GM13976 (cell line): ENCODE measurements at regions not wholly inside any gene's neighbourhood (a gene's known extent, or its start where the extent isn't known, plus 50 kb on each side); places are given as distances from the start of the nearest gene placed in this dataset.

Experiments used
- DNase-seq: peaks from one replicate; pipeline ENCODE4 v3.0.0; 2012; ENCODE audit warnings: low spot score
- in situ Hi-C: fragments of 300-500 bp; cut with MboI; formaldehyde crosslinking; loops from one replicate; pipeline ENCODE4 v1.12.0; 2022; ENCODE audit warnings: low sequenced_read_pairs, mixed read lengths, inconsistent platforms; ENCODE audit not compliant: unreplicated experiment
- TF ChIP-seq, protein P1 (sequence below): IDR thresholded peaks from 2 replicates; pipeline ENCODE4 v1.5.1; 2012; ENCODE audit warnings: borderline replicate concordance, mild to moderate bottlenecking; ENCODE audit not compliant: insufficient read depth; ENCODE audit errors: extremely low read depth, missing control alignments, control extremely low read depth

DNA sequence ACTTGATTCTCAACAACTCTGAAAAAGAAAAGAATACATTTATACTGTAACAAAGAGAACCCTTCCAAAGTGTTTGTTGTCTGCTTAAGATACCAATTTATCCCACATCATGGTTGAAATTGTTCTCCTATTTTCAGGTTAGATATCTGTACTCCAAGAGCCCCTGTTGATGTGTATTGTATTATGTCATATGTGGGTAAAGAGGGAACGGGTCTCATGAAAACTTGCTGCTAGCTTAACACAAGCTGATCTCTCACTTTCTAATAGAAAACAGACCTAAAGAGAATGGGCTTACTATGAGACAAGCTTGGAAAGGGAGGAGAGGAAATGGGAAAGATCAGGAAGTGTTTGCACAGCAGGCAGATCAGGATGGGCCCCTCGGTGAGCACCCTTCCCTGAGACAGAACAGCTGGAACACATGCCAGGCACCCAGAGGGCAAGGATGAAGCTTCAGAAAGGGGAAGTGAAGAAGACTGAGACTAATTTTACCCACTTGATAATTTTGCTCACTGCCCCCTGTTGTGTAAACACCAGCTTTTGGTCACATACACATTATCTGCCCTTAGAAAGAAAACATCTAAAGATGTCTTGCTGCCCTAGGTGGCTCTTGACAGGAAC lies 747.9 kb upstream of the CCDC54 start:
- in situ Hi-C loops: no loop called here
- TF ChIP-seq, protein P1, sequence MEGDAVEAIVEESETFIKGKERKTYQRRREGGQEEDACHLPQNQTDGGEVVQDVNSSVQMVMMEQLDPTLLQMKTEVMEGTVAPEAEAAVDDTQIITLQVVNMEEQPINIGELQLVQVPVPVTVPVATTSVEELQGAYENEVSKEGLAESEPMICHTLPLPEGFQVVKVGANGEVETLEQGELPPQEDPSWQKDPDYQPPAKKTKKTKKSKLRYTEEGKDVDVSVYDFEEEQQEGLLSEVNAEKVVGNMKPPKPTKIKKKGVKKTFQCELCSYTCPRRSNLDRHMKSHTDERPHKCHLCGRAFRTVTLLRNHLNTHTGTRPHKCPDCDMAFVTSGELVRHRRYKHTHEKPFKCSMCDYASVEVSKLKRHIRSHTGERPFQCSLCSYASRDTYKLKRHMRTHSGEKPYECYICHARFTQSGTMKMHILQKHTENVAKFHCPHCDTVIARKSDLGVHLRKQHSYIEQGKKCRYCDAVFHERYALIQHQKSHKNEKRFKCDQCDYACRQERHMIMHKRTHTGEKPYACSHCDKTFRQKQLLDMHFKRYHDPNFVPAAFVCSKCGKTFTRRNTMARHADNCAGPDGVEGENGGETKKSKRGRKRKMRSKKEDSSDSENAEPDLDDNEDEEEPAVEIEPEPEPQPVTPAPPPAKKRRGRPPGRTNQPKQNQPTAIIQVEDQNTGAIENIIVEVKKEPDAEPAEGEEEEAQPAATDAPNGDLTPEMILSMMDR: no peak
- DNase-seq: no peak

DNA sequence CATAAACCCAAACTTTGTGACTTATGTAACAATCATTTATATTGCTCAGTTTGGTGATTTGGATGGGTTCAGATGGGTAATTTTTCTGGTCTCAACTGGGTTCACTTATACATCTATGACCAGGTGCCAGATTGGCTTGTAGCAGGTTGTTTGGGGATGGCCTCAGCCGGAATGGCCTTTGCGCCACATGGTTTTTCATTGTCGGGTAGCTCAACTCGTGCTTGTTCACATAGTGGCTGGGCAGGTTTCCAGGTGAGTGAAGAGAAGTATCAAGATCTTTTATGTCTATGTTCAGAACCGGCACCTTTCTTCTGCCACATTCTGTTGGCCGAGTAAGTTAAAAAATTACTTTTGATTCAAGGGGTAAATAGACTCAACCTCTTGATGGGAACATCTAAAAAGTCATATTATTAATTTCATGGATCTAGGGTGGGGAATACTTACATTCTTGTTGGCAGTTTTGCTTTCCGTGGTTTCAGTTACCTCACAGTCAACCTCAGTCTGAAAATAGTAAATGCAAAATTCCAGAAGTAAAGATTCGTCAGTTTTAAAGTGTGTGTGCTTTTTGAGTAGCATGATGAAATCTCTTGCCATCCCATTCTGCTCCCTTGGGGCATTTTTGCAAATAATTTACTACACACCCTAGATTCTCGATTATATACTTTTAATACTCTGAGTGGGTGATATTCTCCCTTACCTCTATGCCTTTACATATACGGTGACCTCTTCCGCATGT lies 745.7 kb upstream of the CCDC54 start:
- DNase-seq: no peak
- in situ Hi-C loops: no loop called here
- TF ChIP-seq, protein P1: no peak

DNA sequence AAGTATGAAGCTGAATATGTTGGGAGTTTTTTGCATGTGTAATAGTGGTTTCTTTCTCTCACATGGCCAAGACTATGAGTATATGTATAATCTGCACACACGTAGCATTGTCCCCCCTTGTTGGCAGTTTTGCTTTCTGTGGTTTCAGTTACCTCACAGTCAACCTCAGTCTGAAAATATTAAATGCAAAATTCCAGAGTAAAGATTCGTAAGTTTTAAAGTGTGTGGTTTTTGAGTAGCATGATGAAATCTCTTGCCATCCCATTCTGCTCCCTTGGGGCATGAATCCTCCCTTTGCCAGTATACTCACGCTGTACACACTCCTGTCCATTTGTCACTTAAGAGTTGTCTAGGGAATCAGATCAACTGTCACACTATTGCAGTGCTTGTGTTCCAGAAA lies 742.0 kb upstream of the CCDC54 start:
- in situ Hi-C loops: no loop called here

DNA sequence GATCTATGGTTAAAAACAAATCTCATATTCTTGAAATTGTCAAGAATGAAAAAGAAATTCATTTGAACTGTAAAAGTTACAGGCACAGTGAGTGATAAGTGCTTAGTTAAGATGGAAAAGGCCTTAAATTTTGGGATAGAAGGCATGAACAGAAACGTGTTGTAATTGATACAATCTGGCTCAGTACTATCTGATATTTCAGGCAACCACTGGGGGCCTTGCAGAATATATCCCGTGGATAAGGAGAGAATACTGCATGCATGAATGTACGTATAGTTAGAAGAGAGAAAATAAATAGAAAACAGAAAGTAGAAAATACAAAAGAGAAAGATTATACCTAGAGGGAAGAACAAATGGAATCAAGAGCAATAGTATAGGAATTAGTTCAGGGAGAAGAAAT lies 741.4 kb upstream of the CCDC54 start:
- TF ChIP-seq, protein P1: no peak
- no peak for DNase-seq
- in situ Hi-C loops: no loop called here

More for the DNA sequence above, 742.0 kb upstream of the CCDC54 start:
- DNase-seq: no peak
- TF ChIP-seq, protein P1: no peak

DNA sequence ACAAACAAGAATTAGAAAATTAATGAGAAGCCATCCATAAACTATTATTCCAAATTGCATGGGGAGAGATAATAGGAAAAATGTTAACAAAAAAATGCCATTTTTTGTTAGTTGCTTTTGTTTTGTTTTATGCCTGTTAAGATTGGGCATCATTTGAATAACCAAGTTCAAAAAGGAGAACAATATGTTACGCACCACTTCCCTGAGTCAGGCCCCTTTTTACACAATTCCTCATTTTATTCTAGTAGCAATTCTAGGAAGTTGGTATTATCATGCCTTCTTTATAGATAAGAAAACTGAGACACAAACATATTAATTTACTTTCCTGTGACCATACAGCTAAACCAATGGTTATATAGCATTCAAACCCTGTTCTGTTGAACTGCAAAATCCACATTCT lies 736.9 kb upstream of the CCDC54 start:
- no peak for DNase-seq

DNA sequence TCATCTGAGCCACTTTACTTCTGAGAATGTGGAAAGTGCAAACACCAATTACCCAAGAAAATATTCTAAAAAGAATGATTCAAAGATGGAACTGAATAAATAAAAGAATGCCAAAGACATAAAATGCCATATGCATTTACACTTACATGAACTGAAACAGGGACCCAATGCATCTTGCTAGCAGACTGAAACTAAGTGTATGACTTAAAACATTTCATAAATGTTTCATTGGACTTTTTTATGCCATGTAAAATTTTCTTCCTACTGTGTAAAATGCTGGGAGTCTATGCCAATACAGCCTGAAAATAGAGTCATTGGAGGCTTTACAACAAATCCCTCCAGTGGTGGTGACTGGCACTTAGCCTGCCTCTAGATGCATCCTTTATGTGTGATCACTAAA lies 735.1 kb upstream of the CCDC54 start:
- DNase-seq: no peak
- TF ChIP-seq, protein P1: no peak
- in situ Hi-C loops: no loop called here

More for the DNA sequence above, 736.9 kb upstream of the CCDC54 start:
- TF ChIP-seq, protein P1: no peak
- in situ Hi-C loops: no loop called here
